ENCODE measurements at regions not wholly inside any gene's neighbourhood (a gene's known extent, or its start where the extent isn't known, plus 50 kb on each side); places are given as distances from the start of the nearest gene placed in this dataset.

- Histone ChIP-seq H3K23ac (ENCODE audit: low read length) (no peak overlapping the region), H3K27ac (ENCODE audit: low read depth, low read length) (no peak overlapping the region), H2BK15ac (replicated peaks; ENCODE audit: low read depth) (no peak overlapping the region), H3K36me3 (ENCODE audit: control insufficient read depth, insufficient read depth, low read length) (no peaks in the 10 kb centered on the region), H3K4me1 (ENCODE audit: control insufficient read depth, low read depth, low read length) (no peaks in the 10 kb centered on the region), H4K5ac (ENCODE audit: low read length) (no peak overlapping the region), H3K18ac (ENCODE audit: low read length) (no peak overlapping the region), H3K4ac (ENCODE audit: low read depth, low read length) (no peak overlapping the region), H2BK120ac (ENCODE audit: low read depth, low read length) (no peak overlapping the region), H3K9ac (ENCODE audit: low read length) (no peak overlapping the region), H3K4me3 (ENCODE audit: low read length) (no peak overlapping the region), H2AK5ac (ENCODE audit: low read length) (no peak overlapping the region), H3K4me2 (ENCODE audit: low read length) (no peak overlapping the region), H3K27me3 (ENCODE audit: insufficient read depth, low read length, poor library complexity) (no peaks in the 10 kb centered on the region), H3K79me1 (ENCODE audit: low read length) (no peaks in the 10 kb centered on the region), H3K56ac (ENCODE audit: low read length) (no peak overlapping the region), H3K79me2 (ENCODE audit: control insufficient read depth, insufficient read depth, low read length) (no peaks in the 10 kb centered on the region), H4K8ac (ENCODE audit: low read depth, low read length) (no peak overlapping the region), H2BK5ac (ENCODE audit: low read length) (no peak overlapping the region)
- DNase-seq: no peak
- WGBS (ENCODE audit: extremely low coverage, insufficient coverage, low lambda C conversion rate): no CpG with 5 or more reads among the region's 3 CpGs
Measured at GRCh38 chr7:13551503-13551902, 438.0 kb downstream of the ETV1 start.

GRCh38 chr7:13560441-13560840 lies 429.0 kb downstream of the ETV1 start:
- DNase-seq: no peak

GRCh38 chr7:13563257-13563656 lies 426.2 kb downstream of the ETV1 start:
- no CpG with 5 or more reads among the region's 3 CpGs for WGBS (ENCODE audit: extremely low coverage, insufficient coverage, low lambda C conversion rate)
- Histone ChIP-seq H3K9ac (ENCODE audit: low read length) (no peak overlapping the region), H3K4me3 (ENCODE audit: low read length) (no peak overlapping the region), H3K79me1 (ENCODE audit: low read length) (no peaks in the 10 kb centered on the region), H2BK15ac (replicated peaks; ENCODE audit: low read depth) (no peak overlapping the region), H4K8ac (ENCODE audit: low read depth, low read length) (no peak overlapping the region), H2AK5ac (ENCODE audit: low read length) (no peak overlapping the region), H3K79me2 (ENCODE audit: control insufficient read depth, insufficient read depth, low read length) (no peaks in the 10 kb centered on the region), H2BK120ac (ENCODE audit: low read depth, low read length) (no peak overlapping the region), H3K4ac (ENCODE audit: low read depth, low read length) (no peak overlapping the region), H3K36me3 (ENCODE audit: control insufficient read depth, insufficient read depth, low read length) (no peaks in the 10 kb centered on the region), H3K23ac (ENCODE audit: low read length) (no peak overlapping the region), H3K4me2 (ENCODE audit: low read length) (no peak overlapping the region), H4K5ac (ENCODE audit: low read length) (no peak overlapping the region), H3K18ac (ENCODE audit: low read length) (no peak overlapping the region), H3K4me1 (ENCODE audit: control insufficient read depth, low read depth, low read length) (no peaks in the 10 kb centered on the region), H3K27ac (ENCODE audit: low read depth, low read length) (no peak overlapping the region), H2BK5ac (ENCODE audit: low read length) (no peak overlapping the region), H3K56ac (ENCODE audit: low read length) (no peak overlapping the region), H3K27me3 (ENCODE audit: insufficient read depth, low read length, poor library complexity) (no peaks in the 10 kb centered on the region)
- DNase-seq: no peak

More at GRCh38 chr7:13560441-13560840, 429.0 kb downstream of the ETV1 start:
- Histone ChIP-seq H2BK15ac (replicated peaks; ENCODE audit: low read depth) (no peak overlapping the region), H3K56ac (ENCODE audit: low read length) (no peak overlapping the region), H4K5ac (ENCODE audit: low read length) (no peak overlapping the region), H3K36me3 (ENCODE audit: control insufficient read depth, insufficient read depth, low read length) (no peaks in the 10 kb centered on the region), H3K79me1 (ENCODE audit: low read length) (no peaks in the 10 kb centered on the region), H3K4ac (ENCODE audit: low read depth, low read length) (no peak overlapping the region), H3K18ac (ENCODE audit: low read length) (no peak overlapping the region), H3K27me3 (ENCODE audit: insufficient read depth, low read length, poor library complexity) (no peaks in the 10 kb centered on the region), H2BK5ac (ENCODE audit: low read length) (no peak overlapping the region), H3K23ac (ENCODE audit: low read length) (no peak overlapping the region), H3K4me2 (ENCODE audit: low read length) (no peak overlapping the region), H2AK5ac (ENCODE audit: low read length) (no peak overlapping the region), H2BK120ac (ENCODE audit: low read depth, low read length) (no peak overlapping the region), H4K8ac (ENCODE audit: low read depth, low read length) (no peak overlapping the region), H3K27ac (ENCODE audit: low read depth, low read length) (no peak overlapping the region), H3K9ac (ENCODE audit: low read length) (no peak overlapping the region), H3K4me1 (ENCODE audit: control insufficient read depth, low read depth, low read length) (no peaks in the 10 kb centered on the region), H3K79me2 (ENCODE audit: control insufficient read depth, insufficient read depth, low read length) (no peaks in the 10 kb centered on the region), H3K4me3 (ENCODE audit: low read length) (no peak overlapping the region)

GRCh38 chr7:13563680-13564079 lies 425.8 kb downstream of the ETV1 start:
- H3K56ac ChIP-seq (ENCODE audit: low read length): no peak overlapping the region
- H3K4me3 ChIP-seq (ENCODE audit: low read length): no peak overlapping the region
- no peak for DNase-seq
- no peak overlapping the region for H4K5ac ChIP-seq (ENCODE audit: low read length)
- no CpG with 5 or more reads among the region's 5 CpGs for WGBS (ENCODE audit: extremely low coverage, insufficient coverage, low lambda C conversion rate)
- no peaks in the 10 kb centered on the region for H3K79me2 ChIP-seq (ENCODE audit: control insufficient read depth, insufficient read depth, low read length)
- H3K4me1 ChIP-seq (ENCODE audit: control insufficient read depth, low read depth, low read length): no peaks in the 10 kb centered on the region
- no peaks in the 10 kb centered on the region for H3K79me1 ChIP-seq (ENCODE audit: low read length)
- no peaks in the 10 kb centered on the region for H3K36me3 ChIP-seq (ENCODE audit: control insufficient read depth, insufficient read depth, low read length)
- H3K9ac ChIP-seq (ENCODE audit: low read length): no peak overlapping the region
- H2BK5ac ChIP-seq (ENCODE audit: low read length): no peak overlapping the region
- H4K8ac ChIP-seq (ENCODE audit: low read depth, low read length): no peak overlapping the region
- no peak overlapping the region for H3K4ac ChIP-seq (ENCODE audit: low read depth, low read length)
- H2AK5ac ChIP-seq (ENCODE audit: low read length): no peak overlapping the region
- H2BK15ac ChIP-seq (replicated peaks; ENCODE audit: low read depth): no peak overlapping the region
- H3K4me2 ChIP-seq (ENCODE audit: low read length): no peak overlapping the region
- H3K27ac ChIP-seq (ENCODE audit: low read depth, low read length): no peak overlapping the region
- H3K18ac ChIP-seq (ENCODE audit: low read length): no peak overlapping the region
- H3K27me3 ChIP-seq (ENCODE audit: insufficient read depth, low read length, poor library complexity): no peaks in the 10 kb centered on the region
- H3K23ac ChIP-seq (ENCODE audit: low read length): no peak overlapping the region
- H2BK120ac ChIP-seq (ENCODE audit: low read depth, low read length): no peak overlapping the region

- Histone ChIP-seq H2BK120ac (ENCODE audit: low read depth, low read length) (no peak overlapping the region), H3K79me2 (ENCODE audit: control insufficient read depth, insufficient read depth, low read length) (no peaks in the 10 kb centered on the region)
- WGBS (ENCODE audit: extremely low coverage, insufficient coverage, low lambda C conversion rate): no CpG with 5 or more reads among the region's 3 CpGs
Measured at GRCh38 chr7:13577566-13578145, 411.8 kb downstream of the ETV1 start.

GRCh38 chr7:13578294-13578693 lies 411.2 kb downstream of the ETV1 start:
- Histone ChIP-seq H3K56ac (ENCODE audit: low read length) (no peak overlapping the region), H2BK5ac (ENCODE audit: low read length) (no peak overlapping the region), H4K8ac (ENCODE audit: low read depth, low read length) (no peak overlapping the region), H3K79me1 (ENCODE audit: low read length) (no peaks in the 10 kb centered on the region), H3K23ac (ENCODE audit: low read length) (no peak overlapping the region), H3K4me3 (ENCODE audit: low read length) (no peak overlapping the region), H3K79me2 (ENCODE audit: control insufficient read depth, insufficient read depth, low read length) (no peaks in the 10 kb centered on the region), H3K27me3 (ENCODE audit: insufficient read depth, low read length, poor library complexity) (no peaks in the 10 kb centered on the region), H3K4me1 (ENCODE audit: control insufficient read depth, low read depth, low read length) (no peaks in the 10 kb centered on the region), H3K4me2 (ENCODE audit: low read length) (no peak overlapping the region), H3K36me3 (ENCODE audit: control insufficient read depth, insufficient read depth, low read length) (no peaks in the 10 kb centered on the region), H4K5ac (ENCODE audit: low read length) (no peak overlapping the region), H2BK120ac (ENCODE audit: low read depth, low read length) (no peak overlapping the region), H3K27ac (ENCODE audit: low read depth, low read length) (no peak overlapping the region), H2AK5ac (ENCODE audit: low read length) (no peak overlapping the region), H3K9ac (ENCODE audit: low read length) (no peak overlapping the region), H2BK15ac (replicated peaks; ENCODE audit: low read depth) (no peak overlapping the region), H3K18ac (ENCODE audit: low read length) (no peak overlapping the region), H3K4ac (ENCODE audit: low read depth, low read length) (no peak overlapping the region)
- WGBS (ENCODE audit: extremely low coverage, insufficient coverage, low lambda C conversion rate): no CpG with 5 or more reads among the region's 1 CpG
- DNase-seq: no peak

More at GRCh38 chr7:13577566-13578145, 411.8 kb downstream of the ETV1 start:
- no peak overlapping the region for H3K56ac ChIP-seq (ENCODE audit: low read length)
- H2BK15ac ChIP-seq (replicated peaks; ENCODE audit: low read depth): no peak overlapping the region
- H4K5ac ChIP-seq (ENCODE audit: low read length): no peak overlapping the region
- H3K27ac ChIP-seq (ENCODE audit: low read depth, low read length): no peak overlapping the region
- no peaks in the 10 kb centered on the region for H3K4me1 ChIP-seq (ENCODE audit: control insufficient read depth, low read depth, low read length)
- H3K9ac ChIP-seq (ENCODE audit: low read length): no peak overlapping the region
- H3K4me3 ChIP-seq (ENCODE audit: low read length): no peak overlapping the region
- no peaks in the 10 kb centered on the region for H3K27me3 ChIP-seq (ENCODE audit: insufficient read depth, low read length, poor library complexity)
- H3K4ac ChIP-seq (ENCODE audit: low read depth, low read length): no peak overlapping the region
- no peak overlapping the region for H4K8ac ChIP-seq (ENCODE audit: low read depth, low read length)
- no peaks in the 10 kb centered on the region for H3K36me3 ChIP-seq (ENCODE audit: control insufficient read depth, insufficient read depth, low read length)
- no peak overlapping the region for H3K4me2 ChIP-seq (ENCODE audit: low read length)
- H3K18ac ChIP-seq (ENCODE audit: low read length): no peak overlapping the region
- H3K23ac ChIP-seq (ENCODE audit: low read length): no peak overlapping the region
- no peaks in the 10 kb centered on the region for H3K79me1 ChIP-seq (ENCODE audit: low read length)
- DNase-seq: no peak
- no peak overlapping the region for H2BK5ac ChIP-seq (ENCODE audit: low read length)
- no peak overlapping the region for H2AK5ac ChIP-seq (ENCODE audit: low read length)

Measured in mesendoderm (in vitro differentiated cells).